Activated naive CD4-positive, alpha-beta T cell treated with anti-CD3 and anti-CD28 coated beads, Interleukin-2, amount 50 U/mL, for 24 hours (primary cell): ENCODE measurements at regions not wholly inside any gene's neighbourhood (a gene's known extent, or its start where the extent isn't known, plus 50 kb on each side); places are given as distances from the start of the nearest gene placed in this dataset.

ENCODE experiments used
- H3K27ac Mint-ChIP-seq: one replicate; pipeline ENCODE4 v1.8.0; 2021; ENCODE audit warnings: mild to moderate bottlenecking, mixed read lengths
- H3K27me3 Mint-ChIP-seq: one replicate; pipeline ENCODE4 v1.8.0; 2021; ENCODE audit warnings: mixed read lengths
- H3K36me3 Mint-ChIP-seq: one replicate; pipeline ENCODE4 v1.8.0; 2021; ENCODE audit warnings: mixed read lengths
- H3K4me1 Mint-ChIP-seq: one replicate; pipeline ENCODE4 v1.8.0; 2021; ENCODE audit warnings: mixed read lengths
- H3K4me3 Mint-ChIP-seq: one replicate; pipeline ENCODE4 v1.8.0; 2021; ENCODE audit warnings: mild to moderate bottlenecking, mixed read lengths
- H3K9me3 Mint-ChIP-seq: one replicate; pipeline ENCODE4 v1.8.0; 2021; ENCODE audit warnings: mixed read lengths

DNA sequence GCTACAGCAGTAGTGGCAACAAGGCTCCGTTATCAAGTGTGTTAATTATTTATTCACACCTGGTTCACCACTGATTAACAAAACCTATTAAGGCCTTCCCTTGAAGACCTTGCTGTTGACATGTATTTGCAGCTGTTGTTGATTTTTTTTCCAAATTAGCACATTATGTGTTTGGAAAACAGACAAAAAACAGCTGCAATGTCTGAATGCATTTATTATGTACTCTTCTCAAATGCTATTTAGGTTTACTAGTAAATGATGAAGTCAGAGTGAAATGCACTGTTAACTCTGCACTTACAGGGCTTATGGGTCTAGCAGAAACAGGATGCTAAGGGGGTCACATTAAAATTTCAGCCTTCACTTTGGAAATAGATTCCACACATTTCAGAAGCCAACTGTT lies 99.5 kb upstream of the PCDH7 start:
- H3K4me3 Mint-ChIP-seq = no peak overlapping the region
- no peaks in the 10 kb centered on the region for H3K4me1 Mint-ChIP-seq

DNA sequence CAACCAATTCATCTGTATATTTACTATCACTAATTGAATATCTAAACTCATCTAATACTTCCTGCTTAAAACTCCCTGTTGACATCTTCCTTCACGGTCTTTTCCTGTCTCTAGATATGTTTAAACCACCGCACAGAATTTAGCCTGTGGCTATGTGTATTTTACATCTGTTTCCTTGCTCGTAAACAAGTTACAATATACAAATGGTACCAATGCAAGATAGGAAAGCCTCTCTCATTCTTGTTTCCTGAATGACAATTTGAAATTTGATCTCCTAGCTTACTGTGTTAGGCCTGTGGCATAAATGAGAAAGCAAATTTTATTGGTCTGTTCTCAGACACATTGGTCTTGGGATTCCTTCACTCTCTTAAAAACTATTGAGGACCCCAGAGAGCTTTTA lies 89.7 kb upstream of the PCDH7 start:
- no peaks in the 10 kb centered on the region for H3K4me1 Mint-ChIP-seq
- H3K4me3 Mint-ChIP-seq = no peak overlapping the region
- no peak overlapping the region for H3K27ac Mint-ChIP-seq
- H3K36me3 Mint-ChIP-seq = no peaks in the 10 kb centered on the region
- no peaks in the 10 kb centered on the region for H3K27me3 Mint-ChIP-seq
- H3K9me3 Mint-ChIP-seq = no peaks in the 10 kb centered on the region

More for the DNA sequence above, 99.5 kb upstream of the PCDH7 start:
- Mint-ChIP-seq H3K27me3 (no peaks in the 10 kb centered on the region), H3K9me3 (no peaks in the 10 kb centered on the region), H3K36me3 (no peaks in the 10 kb centered on the region), H3K27ac (no peak overlapping the region)

DNA sequence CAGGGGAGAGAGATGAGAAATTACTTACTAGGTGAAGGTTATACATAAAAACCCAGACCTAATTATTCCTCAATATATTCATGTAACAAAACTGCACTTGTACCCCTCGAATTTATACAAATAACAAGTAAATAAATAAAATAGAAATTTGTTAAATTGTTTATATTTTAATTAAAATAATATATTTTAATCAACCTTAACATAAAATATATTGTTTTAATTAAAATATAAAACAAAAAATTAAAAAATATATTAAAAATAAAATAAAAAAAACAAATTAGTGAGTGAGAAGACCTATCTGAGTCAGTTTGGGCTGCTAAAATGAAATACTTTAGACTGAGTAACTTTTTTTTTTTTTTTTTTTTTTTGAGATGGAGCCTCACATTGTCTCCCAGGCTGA lies 87.4 kb upstream of the PCDH7 start:
- peaks cover 4% of the 10 kb centered on the region for H3K9me3 Mint-ChIP-seq
- H3K27me3 Mint-ChIP-seq = no peaks in the 10 kb centered on the region
- H3K4me3 Mint-ChIP-seq = no peak overlapping the region
- no peaks in the 10 kb centered on the region for H3K36me3 Mint-ChIP-seq
- no peaks in the 10 kb centered on the region for H3K4me1 Mint-ChIP-seq
- no peak overlapping the region for H3K27ac Mint-ChIP-seq

DNA sequence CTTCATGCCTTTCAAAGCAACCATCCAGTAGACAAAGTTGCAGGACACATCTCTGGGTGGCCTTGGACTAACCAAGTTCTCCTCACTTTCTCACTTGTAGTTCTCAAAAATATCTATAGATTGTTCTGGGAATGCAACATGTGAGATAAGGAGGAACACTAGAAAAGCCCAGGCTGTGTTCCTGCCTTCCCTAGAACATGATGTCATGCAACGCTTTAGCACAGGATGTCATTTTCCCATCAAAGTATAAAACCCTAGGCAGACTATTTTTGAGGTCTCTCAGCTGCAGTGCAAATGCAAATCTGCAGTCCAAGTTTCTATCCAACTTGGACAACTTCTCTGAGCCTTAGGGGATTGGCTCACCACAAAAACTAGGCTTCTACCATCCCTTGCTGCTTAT lies 78.8 kb upstream of the PCDH7 start:
- H3K4me3 Mint-ChIP-seq = no peak overlapping the region
- no peak overlapping the region for H3K27ac Mint-ChIP-seq
- no peaks in the 10 kb centered on the region for H3K36me3 Mint-ChIP-seq
- no peaks in the 10 kb centered on the region for H3K4me1 Mint-ChIP-seq
- peaks cover 6% of the 10 kb centered on the region for H3K9me3 Mint-ChIP-seq
- H3K27me3 Mint-ChIP-seq = no peaks in the 10 kb centered on the region

DNA sequence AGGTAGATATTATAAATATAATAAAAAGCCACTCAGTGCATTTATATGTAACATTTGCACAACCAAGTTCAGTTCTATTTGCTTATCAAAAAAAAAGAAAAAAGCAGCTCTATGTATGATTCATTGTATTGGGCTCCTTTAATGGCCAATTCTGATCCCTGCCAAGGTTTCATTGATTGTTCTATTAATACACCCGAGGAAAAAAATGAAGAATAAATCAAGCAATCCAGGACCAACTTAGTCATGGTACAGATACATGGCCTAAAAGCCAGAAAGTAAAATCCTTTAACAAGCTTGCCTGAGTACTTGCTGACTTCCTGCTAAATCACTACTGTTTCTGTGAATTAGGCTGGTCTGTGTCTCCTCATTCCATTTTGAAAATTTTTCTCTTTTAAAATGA lies 77.6 kb upstream of the PCDH7 start:
- Mint-ChIP-seq H3K27ac (no peak overlapping the region), H3K4me1 (no peaks in the 10 kb centered on the region), H3K4me3 (no peak overlapping the region), H3K9me3 (peaks cover 3% of the 10 kb centered on the region), H3K27me3 (no peaks in the 10 kb centered on the region), H3K36me3 (no peaks in the 10 kb centered on the region)

DNA sequence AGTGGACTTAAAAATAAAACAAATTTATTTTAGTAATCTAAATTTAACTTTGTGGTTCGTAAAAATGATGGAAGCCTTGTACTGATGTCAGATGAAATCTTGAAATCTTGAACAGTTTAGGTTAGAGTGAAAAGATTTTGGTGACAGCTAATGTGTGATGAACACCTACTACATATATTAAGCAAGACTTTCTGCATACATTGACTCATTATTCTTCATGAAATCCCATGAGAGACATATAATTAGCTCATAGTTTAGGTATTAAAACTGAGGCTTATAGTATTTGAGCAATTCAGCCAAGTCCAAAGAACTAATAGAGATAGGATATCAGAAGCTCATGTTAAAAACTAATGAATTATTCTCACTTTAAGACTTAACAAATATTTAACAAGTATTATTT lies 66.9 kb upstream of the PCDH7 start:
- peaks cover 3% of the 10 kb centered on the region for H3K9me3 Mint-ChIP-seq
- no peak overlapping the region for H3K27ac Mint-ChIP-seq
- H3K4me3 Mint-ChIP-seq = no peak overlapping the region
- no peaks in the 10 kb centered on the region for H3K27me3 Mint-ChIP-seq
- no peaks in the 10 kb centered on the region for H3K4me1 Mint-ChIP-seq
- no peaks in the 10 kb centered on the region for H3K36me3 Mint-ChIP-seq

DNA sequence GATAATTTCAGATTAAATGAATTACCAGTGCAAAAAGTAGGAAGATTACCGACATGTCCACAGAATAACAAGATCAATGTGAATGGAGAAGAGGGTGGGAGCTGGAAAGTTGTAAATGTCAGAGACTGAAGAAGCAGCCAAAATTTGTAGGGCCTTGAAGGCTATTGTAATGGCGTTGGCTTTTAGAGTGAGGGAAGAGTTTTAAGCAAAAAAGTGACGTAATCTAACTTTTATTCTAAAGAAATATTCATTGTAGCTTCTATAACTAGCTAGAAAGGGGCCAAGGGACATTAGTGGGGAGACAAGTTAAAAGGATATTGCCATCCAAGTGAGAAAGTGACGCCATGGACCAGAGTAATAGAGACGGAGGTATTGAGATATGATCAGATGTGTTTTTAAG lies 63.3 kb upstream of the PCDH7 start:
- Mint-ChIP-seq H3K4me1 (no peaks in the 10 kb centered on the region), H3K27me3 (no peaks in the 10 kb centered on the region), H3K36me3 (no peaks in the 10 kb centered on the region), H3K4me3 (no peak overlapping the region), H3K9me3 (no peaks in the 10 kb centered on the region), H3K27ac (no peak overlapping the region)

DNA sequence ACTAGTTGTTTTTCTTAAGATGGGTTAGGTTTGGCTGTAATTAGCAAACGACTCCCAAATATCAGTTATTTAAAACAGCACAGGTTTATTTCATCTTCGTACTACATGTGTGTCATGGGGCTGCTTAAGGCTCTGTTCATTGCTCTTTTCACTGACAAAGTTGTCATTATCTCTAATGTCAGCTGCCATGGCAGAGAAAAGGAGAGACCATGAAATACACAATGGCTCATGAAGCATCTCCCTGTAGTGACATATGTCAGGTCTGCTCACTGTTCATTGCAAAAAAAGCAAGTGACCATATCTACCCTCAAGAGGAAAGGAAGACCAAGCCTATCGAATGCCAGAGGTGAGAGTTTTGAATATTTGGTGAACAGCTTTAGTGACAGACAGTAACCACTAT lies 52.2 kb upstream of the PCDH7 start:
- Mint-ChIP-seq H3K36me3 (no peaks in the 10 kb centered on the region), H3K4me3 (no peak overlapping the region), H3K27ac (no peak overlapping the region), H3K4me1 (no peaks in the 10 kb centered on the region), H3K9me3 (peaks cover 9% of the 10 kb centered on the region), H3K27me3 (no peaks in the 10 kb centered on the region)

DNA sequence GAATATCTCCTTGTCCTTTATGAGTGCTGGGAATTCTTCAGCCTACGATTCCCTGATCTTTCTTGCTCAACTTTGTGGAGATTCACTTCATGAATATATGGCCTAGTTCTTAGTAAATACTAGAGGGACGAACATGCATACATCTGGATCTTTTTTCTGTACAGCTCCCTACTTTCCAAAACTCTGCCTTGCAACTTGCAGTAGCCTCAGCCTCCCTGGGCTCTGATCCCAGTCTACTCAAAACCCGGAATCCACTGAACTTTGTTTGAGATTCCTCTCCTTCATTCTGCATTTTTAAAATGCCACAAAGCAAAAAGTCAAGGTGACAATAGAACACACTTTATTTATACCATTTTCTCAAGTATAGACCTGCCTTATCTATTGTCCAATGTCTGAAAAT lies 50.0 kb upstream of the PCDH7 start:
- H3K4me3 Mint-ChIP-seq = no peak overlapping the region
- no peaks in the 10 kb centered on the region for H3K36me3 Mint-ChIP-seq
- H3K9me3 Mint-ChIP-seq = peaks cover 8% of the 10 kb centered on the region
- no peak overlapping the region for H3K27ac Mint-ChIP-seq
- no peaks in the 10 kb centered on the region for H3K27me3 Mint-ChIP-seq
- no peaks in the 10 kb centered on the region for H3K4me1 Mint-ChIP-seq
